ENCODE measurements at regions not wholly inside any gene's neighbourhood (a gene's known extent, or its start where the extent isn't known, plus 50 kb on each side); places are given as distances from the start of the nearest gene placed in this dataset.
"Not testable (repeated sequence)": the region's sequence is repeated elsewhere in the genome, so short reads cannot be mapped to it uniquely, and the experiment has no call there.

DNA sequence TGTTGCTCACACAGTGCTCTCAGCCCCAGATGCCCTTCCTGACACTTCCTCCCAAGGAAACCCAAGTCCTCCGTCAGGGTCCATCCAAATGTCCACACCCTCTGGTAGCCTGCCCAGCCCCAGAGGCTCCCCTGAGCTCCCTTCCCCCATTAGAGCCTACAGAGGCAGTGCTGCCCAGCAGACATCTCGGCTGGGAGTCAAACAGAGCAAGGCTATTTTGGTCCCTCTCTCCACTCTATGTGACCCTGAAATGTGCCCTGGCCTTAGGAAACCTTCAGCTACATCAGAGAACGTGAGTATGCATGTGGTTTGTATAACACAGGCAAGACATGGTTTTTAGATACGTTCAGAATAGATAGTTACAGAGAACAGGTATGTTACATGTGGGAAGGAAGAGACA lies 191.8 kb downstream of the LMLN start:
- BruUV-seq (replicated peaks); H3K4me2 ChIP-seq (ENCODE audit: insufficient read depth, low read length); H3K9me1 ChIP-seq (ENCODE audit: control insufficient read depth, insufficient read depth, low read length); H3K4me3 ChIP-seq; FAIRE-seq; H3K4me1 ChIP-seq (replicated peaks in 1 of 2; ENCODE audit: control insufficient read depth in 2 of 2, insufficient read depth in 2 of 2, low read length in 2 of 2); H3K9ac ChIP-seq (ENCODE audit: insufficient read depth in 1 of 2, low read depth in 2 of 2, low read length in 2 of 2); POLR2A ChIA-PET; H2AFZ ChIP-seq (ENCODE audit: low read depth, low read length); H3K36me3 ChIP-seq (ENCODE audit: control insufficient read depth, insufficient read depth, low read length); CTCF ChIA-PET (ENCODE audit: low intra/inter-chr PET ratio); H3K9me3 ChIP-seq (replicated peaks; ENCODE audit: control insufficient read depth, insufficient read depth, low read depth, low read length); ATAC-seq; H3K27ac ChIP-seq (ENCODE audit: extremely low read depth, low read depth, low read length); in situ Hi-C loops (cut with MboI); H3K27me3 ChIP-seq (ENCODE audit: control insufficient read depth in 2 of 2, insufficient read depth in 2 of 2, low read length in 2 of 2); H3K79me2 ChIP-seq (ENCODE audit: control insufficient read depth, insufficient read depth, low read length); H4K20me1 ChIP-seq (replicated peaks; ENCODE audit: control insufficient read depth, insufficient read depth, low read length); intact Hi-C loops (cut with micrococcal nuclease); DNase-seq (ENCODE audit: extremely low read depth in 1 of 4, low spot score in 3 of 4): not testable (repeated sequence)
- 11% methylated on average over 3 of the region's 4 CpGs for WGBS (ENCODE audit: insufficient coverage, low coverage, missing lambda C conversion rate)

DNA sequence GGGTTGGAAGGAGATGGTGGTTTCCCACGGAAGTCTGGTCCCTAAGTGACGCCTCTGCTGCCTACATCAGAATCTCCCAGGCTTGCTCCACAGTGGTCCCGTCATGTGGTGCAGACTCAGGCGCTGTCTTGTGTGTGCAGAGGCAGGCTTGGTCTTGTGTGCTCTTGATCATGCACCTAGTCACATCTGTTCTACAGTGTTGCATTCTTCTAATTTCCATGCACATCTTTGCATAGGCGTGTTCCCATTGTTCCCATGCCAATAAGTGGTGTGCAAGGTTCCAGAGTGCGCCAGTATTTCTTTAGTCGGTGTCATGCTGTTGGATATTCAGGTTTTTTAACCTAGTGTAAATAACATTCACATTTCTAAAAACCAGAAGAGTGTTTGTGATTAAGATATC lies 195.8 kb downstream of the LMLN start:
- H3K9ac ChIP-seq (ENCODE audit: insufficient read depth in 1 of 2, low read depth in 2 of 2, low read length in 2 of 2); H3K27me3 ChIP-seq (ENCODE audit: control insufficient read depth in 2 of 2, insufficient read depth in 2 of 2, low read length in 2 of 2); H3K4me2 ChIP-seq (ENCODE audit: insufficient read depth, low read length); FAIRE-seq; H3K9me1 ChIP-seq (ENCODE audit: control insufficient read depth, insufficient read depth, low read length); BruUV-seq (replicated peaks); H3K79me2 ChIP-seq (ENCODE audit: control insufficient read depth, insufficient read depth, low read length); H3K36me3 ChIP-seq (ENCODE audit: control insufficient read depth, insufficient read depth, low read length); H3K9me3 ChIP-seq (replicated peaks; ENCODE audit: control insufficient read depth, insufficient read depth, low read depth, low read length); ATAC-seq; H3K27ac ChIP-seq (ENCODE audit: extremely low read depth, low read depth, low read length); H4K20me1 ChIP-seq (replicated peaks; ENCODE audit: control insufficient read depth, insufficient read depth, low read length); H3K4me1 ChIP-seq (replicated peaks in 1 of 2; ENCODE audit: control insufficient read depth in 2 of 2, insufficient read depth in 2 of 2, low read length in 2 of 2); DNase-seq (ENCODE audit: extremely low read depth in 1 of 4, low spot score in 3 of 4); in situ Hi-C loops (cut with MboI); H3K4me3 ChIP-seq; POLR2A ChIA-PET; CTCF ChIA-PET (ENCODE audit: low intra/inter-chr PET ratio); H2AFZ ChIP-seq (ENCODE audit: low read depth, low read length); intact Hi-C loops (cut with micrococcal nuclease): not testable (repeated sequence)
- 82% methylated on average over 3 of the region's 7 CpGs for WGBS (ENCODE audit: insufficient coverage, low coverage, missing lambda C conversion rate)

DNA sequence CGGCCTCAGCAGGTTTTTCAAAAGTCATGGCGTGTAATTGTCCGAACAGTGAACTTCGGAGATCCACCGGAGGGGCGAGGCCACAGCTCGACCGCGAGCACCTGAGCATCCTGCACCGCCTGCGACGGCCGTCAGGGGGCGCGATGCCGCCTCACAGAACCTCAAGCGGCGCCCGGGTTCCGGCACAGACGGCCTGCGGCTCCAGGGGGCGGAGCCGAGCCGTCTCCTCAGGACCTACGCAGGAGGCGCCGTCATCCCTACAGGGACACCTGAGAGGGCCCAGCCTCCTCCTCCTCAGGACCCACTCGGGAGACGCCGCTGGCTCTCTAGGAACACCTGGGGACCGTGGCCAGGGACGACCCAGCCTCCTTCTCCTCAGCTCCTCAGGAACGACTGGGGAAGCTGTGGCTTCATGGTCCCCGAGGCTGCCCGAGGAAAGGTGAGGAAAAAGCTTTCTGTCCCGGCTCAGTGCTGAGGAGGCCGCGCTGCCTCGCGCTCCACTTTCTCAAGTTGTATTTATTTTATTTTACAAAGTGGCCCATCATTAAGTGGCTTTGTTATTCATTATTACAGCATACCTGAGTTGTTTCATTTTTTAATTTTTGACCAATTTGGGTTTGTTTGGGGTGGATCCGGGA lies 197.3 kb downstream of the LMLN start:
- DNase-seq (ENCODE audit: extremely low read depth in 1 of 4, low spot score in 3 of 4); H3K4me2 ChIP-seq (ENCODE audit: insufficient read depth, low read length); H2AFZ ChIP-seq (ENCODE audit: low read depth, low read length); FAIRE-seq; CTCF ChIA-PET (ENCODE audit: low intra/inter-chr PET ratio); POLR2A ChIA-PET; in situ Hi-C loops (cut with MboI); H3K27me3 ChIP-seq (ENCODE audit: control insufficient read depth in 2 of 2, insufficient read depth in 2 of 2, low read length in 2 of 2); H3K9ac ChIP-seq (ENCODE audit: insufficient read depth in 1 of 2, low read depth in 2 of 2, low read length in 2 of 2); H3K79me2 ChIP-seq (ENCODE audit: control insufficient read depth, insufficient read depth, low read length); H3K9me1 ChIP-seq (ENCODE audit: control insufficient read depth, insufficient read depth, low read length); H3K27ac ChIP-seq (ENCODE audit: extremely low read depth, low read depth, low read length); H3K36me3 ChIP-seq (ENCODE audit: control insufficient read depth, insufficient read depth, low read length); BruUV-seq (replicated peaks); H3K9me3 ChIP-seq (replicated peaks; ENCODE audit: control insufficient read depth, insufficient read depth, low read depth, low read length); intact Hi-C loops (cut with micrococcal nuclease); H4K20me1 ChIP-seq (replicated peaks; ENCODE audit: control insufficient read depth, insufficient read depth, low read length); H3K4me1 ChIP-seq (replicated peaks in 1 of 2; ENCODE audit: control insufficient read depth in 2 of 2, insufficient read depth in 2 of 2, low read length in 2 of 2): not testable (repeated sequence)
- WGBS (ENCODE audit: insufficient coverage, low coverage, missing lambda C conversion rate), result 0% methylated on average over 6 of the region's 42 CpGs
- H3K4me3 ChIP-seq, result 0 out of 2 replicates have a peak overlapping the region, but pooled peaks have one; percentile 24
- peak; percentile 99 for ATAC-seq

All from K562 (cell line).